Vagina (tissue), 2 donors: ENCODE measurements at regions not wholly inside any gene's neighbourhood (a gene's known extent, or its start where the extent isn't known, plus 50 kb on each side); places are given as distances from the start of the nearest gene placed in this dataset.

Experiments used
- POLR2A ChIP-seq, 2 donors: fragments of 450-650 bp; IDR thresholded peaks; one replicate each; pipeline ENCODE4 v1.6.1; 2017; ENCODE audit warnings: antibody characterized with exemption in 2 of 2, mild to moderate bottlenecking in 2 of 2, moderate library complexity in 2 of 2
- POLR2AphosphoS5 ChIP-seq, 2 donors: sonication (generic); formaldehyde crosslinking; IDR thresholded peaks; one replicate each; pipeline ENCODE4 v1.9.0; 2017; ENCODE audit warnings: antibody characterized with exemption in 2 of 2, mild to moderate bottlenecking in 2 of 2, low read depth in 1 of 2; ENCODE audit not compliant: insufficient read depth in 1 of 2
- TF ChIP-seq, protein P1 (sequence below), 3 experiments: fragments of 450-650 bp in 2 of 3; fragments of 200-600 bp in 1 of 3; sonication (generic) in 1 of 3; IDR thresholded peaks; one replicate each; pipeline ENCODE4 v1.5.1; 2017 to 2019; ENCODE audit warnings: antibody characterized with exemption in 3 of 3, mild to moderate bottlenecking in 2 of 3, moderate library complexity in 2 of 3

DNA sequence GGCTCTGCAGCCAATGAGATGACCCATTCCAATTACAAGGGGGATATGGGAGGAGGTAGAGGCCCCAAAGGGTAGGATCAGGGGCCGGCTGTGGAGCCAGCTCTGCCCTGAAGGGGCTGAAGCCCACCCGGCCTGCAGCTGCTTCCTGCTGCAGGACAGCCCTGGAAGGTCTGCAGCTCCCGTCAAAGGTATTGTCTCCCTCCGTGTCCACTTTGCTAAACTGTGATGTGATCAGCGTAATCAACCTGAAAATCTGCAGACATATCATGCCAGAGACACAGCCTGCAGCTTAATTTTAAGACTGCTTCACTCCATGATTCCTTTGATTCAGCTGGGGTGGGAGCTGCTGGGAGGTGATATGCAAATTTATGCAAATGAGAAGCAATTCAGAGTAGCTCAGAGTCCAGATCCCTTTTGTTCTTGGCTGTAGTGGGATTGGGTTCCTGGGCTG lies 90.7 kb downstream of the GADD45G start:
- TF ChIP-seq, protein P1, sequence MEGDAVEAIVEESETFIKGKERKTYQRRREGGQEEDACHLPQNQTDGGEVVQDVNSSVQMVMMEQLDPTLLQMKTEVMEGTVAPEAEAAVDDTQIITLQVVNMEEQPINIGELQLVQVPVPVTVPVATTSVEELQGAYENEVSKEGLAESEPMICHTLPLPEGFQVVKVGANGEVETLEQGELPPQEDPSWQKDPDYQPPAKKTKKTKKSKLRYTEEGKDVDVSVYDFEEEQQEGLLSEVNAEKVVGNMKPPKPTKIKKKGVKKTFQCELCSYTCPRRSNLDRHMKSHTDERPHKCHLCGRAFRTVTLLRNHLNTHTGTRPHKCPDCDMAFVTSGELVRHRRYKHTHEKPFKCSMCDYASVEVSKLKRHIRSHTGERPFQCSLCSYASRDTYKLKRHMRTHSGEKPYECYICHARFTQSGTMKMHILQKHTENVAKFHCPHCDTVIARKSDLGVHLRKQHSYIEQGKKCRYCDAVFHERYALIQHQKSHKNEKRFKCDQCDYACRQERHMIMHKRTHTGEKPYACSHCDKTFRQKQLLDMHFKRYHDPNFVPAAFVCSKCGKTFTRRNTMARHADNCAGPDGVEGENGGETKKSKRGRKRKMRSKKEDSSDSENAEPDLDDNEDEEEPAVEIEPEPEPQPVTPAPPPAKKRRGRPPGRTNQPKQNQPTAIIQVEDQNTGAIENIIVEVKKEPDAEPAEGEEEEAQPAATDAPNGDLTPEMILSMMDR (IDR thresholded peaks at IDR 0.05) = no peak
- TF ChIP-seq POLR2A (IDR thresholded peaks at IDR 0.05) = no peak
- no peak for TF ChIP-seq POLR2AphosphoS5 (IDR thresholded peaks at IDR 0.05; ENCODE audit: insufficient read depth in 1 of 2, low read depth in 1 of 2)
